SK-N-SH treated with all-trans-retinoic acid at 6 μM for 48 hours (cell line): ENCODE measurements at regions not wholly inside any gene's neighbourhood (a gene's known extent, or its start where the extent isn't known, plus 50 kb on each side); places are given as distances from the start of the nearest gene placed in this dataset.

Experiments
- ATAC-seq: fragments of 200-7000 bp; cut with Tn5 transposase; 3 replicates; pipeline ENCODE4 v1.9.1; 2020; ENCODE audit warnings: mild to moderate bottlenecking, moderate library complexity
- ARNTL ChIP-seq: fragments of 450-650 bp; formaldehyde crosslinking; IDR thresholded peaks from 2 replicates; pipeline ENCODE4 v1.5.0; 2020; ENCODE audit warnings: low read depth, mild to moderate bottlenecking, moderate library complexity, borderline replicate concordance
- BACH2 ChIP-seq: fragments of 250-450 bp; sonication (Bioruptor Pico); IDR thresholded peaks from 2 replicates; pipeline ENCODE4 v1.9.0; 2021; ENCODE audit warnings: mild to moderate bottlenecking, borderline replicate concordance
- CREB5 ChIP-seq: fragments of 250-450 bp; sonication (Bioruptor Pico); IDR thresholded peaks from 2 replicates; pipeline ENCODE4 v1.5.1; 2020; ENCODE audit warnings: low read depth, mild to moderate bottlenecking, moderate library complexity
- CSDC2 ChIP-seq: fragments of 250-450 bp; sonication (Bioruptor Pico); IDR thresholded peaks from 2 replicates; pipeline ENCODE4 v1.5.0; 2020; ENCODE audit warnings: mild to moderate bottlenecking, moderate library complexity
- ESRRG ChIP-seq: fragments of 250-450 bp; sonication (Bioruptor Pico); IDR thresholded peaks from 2 replicates; pipeline ENCODE4 v1.6.1; 2021; ENCODE audit warnings: mild to moderate bottlenecking
- ISL1 ChIP-seq: fragments of 250-450 bp; sonication (Bioruptor Pico); IDR thresholded peaks from 2 replicates; pipeline ENCODE4 v2.1.2; 2022; ENCODE audit warnings: mild to moderate bottlenecking, moderate library complexity
- PATZ1 ChIP-seq: fragments of 250-450 bp; sonication (Bioruptor Pico); IDR thresholded peaks from 2 replicates; pipeline ENCODE4 v1.8.0; 2020; ENCODE audit warnings: mild to moderate bottlenecking, moderate library complexity, borderline replicate concordance
- POU6F1 ChIP-seq: fragments of 250-450 bp; sonication (Bioruptor Pico); IDR thresholded peaks from 2 replicates; pipeline ENCODE4 v1.8.0; 2021; ENCODE audit warnings: low read depth, mild to moderate bottlenecking, moderate library complexity, borderline replicate concordance
- PPARA ChIP-seq: fragments of 250-450 bp; sonication (Bioruptor Pico); IDR thresholded peaks from 2 replicates; pipeline ENCODE4 v1.5.0; 2020; ENCODE audit warnings: mild to moderate bottlenecking, borderline replicate concordance
- RARB ChIP-seq: fragments of 250-450 bp; sonication (Bioruptor Pico); IDR thresholded peaks from 2 replicates; pipeline ENCODE4 v1.8.0; 2021; ENCODE audit warnings: mild to moderate bottlenecking, moderate library complexity
- SNAI2 ChIP-seq: fragments of 250-450 bp; sonication (Bioruptor Pico); IDR thresholded peaks from 2 replicates; pipeline ENCODE4 v1.5.0; 2020; ENCODE audit warnings: mild to moderate bottlenecking, moderate library complexity
- TCF4 ChIP-seq: fragments of 250-450 bp; sonication (Bioruptor Pico); IDR thresholded peaks from 2 replicates; pipeline ENCODE4 v1.8.0; 2021; ENCODE audit warnings: mild to moderate bottlenecking, moderate library complexity, borderline replicate concordance
- TOX ChIP-seq: fragments of 250-450 bp; sonication (Bioruptor Pico); IDR thresholded peaks from 2 replicates; pipeline ENCODE4 v1.8.0; 2021; ENCODE audit warnings: mild to moderate bottlenecking, moderate library complexity, borderline replicate concordance
- TSHZ2 ChIP-seq: fragments of 250-450 bp; sonication (Bioruptor Pico); IDR thresholded peaks from 2 replicates; pipeline ENCODE4 v1.5.0; 2020; ENCODE audit warnings: mild to moderate bottlenecking, moderate library complexity
- ZC3H10 ChIP-seq: fragments of 250-450 bp; sonication (Bioruptor Pico); IDR thresholded peaks from 2 replicates; pipeline ENCODE4 v1.5.1; 2021; ENCODE audit warnings: mild to moderate bottlenecking, moderate library complexity
- ZFP30 ChIP-seq: fragments of 450-650 bp; formaldehyde crosslinking; IDR thresholded peaks from 2 replicates; pipeline ENCODE4 v1.5.0; 2022; ENCODE audit warnings: mild to moderate bottlenecking, moderate library complexity
- ZNF565 ChIP-seq: fragments of 450-650 bp; formaldehyde crosslinking; conservative IDR thresholded peaks from 2 replicates; pipeline ENCODE4 v1.5.0; 2020; ENCODE audit warnings: low read depth, mild to moderate bottlenecking, moderate library complexity

GRCh38 chr6:144944106-144944505 is 659.0 kb downstream of the UTRN start:
- ATAC-seq: no peak
- TF ChIP-seq ZC3H10 (CRISPR knock-in tag): no peak
- TF ChIP-seq PATZ1 (CRISPR knock-in tag): no peak
- no peak for TF ChIP-seq TOX (CRISPR knock-in tag)
- no peak for TF ChIP-seq ZNF565 (CRISPR knock-in tag)
- TF ChIP-seq TSHZ2 (CRISPR knock-in tag): no peak
- TF ChIP-seq SNAI2: no peak
- TF ChIP-seq ESRRG (CRISPR knock-in tag): no peak
- no peak for TF ChIP-seq POU6F1

GRCh38 chr6:144947398-144947976 is 662.4 kb downstream of the UTRN start:
- TF ChIP-seq PATZ1 (CRISPR knock-in tag): no peak
- TF ChIP-seq TOX (CRISPR knock-in tag): no peak
- no peak for TF ChIP-seq PPARA (CRISPR knock-in tag)
- no peak for TF ChIP-seq TCF4
- TF ChIP-seq RARB: no peak
- no peak for TF ChIP-seq TSHZ2 (CRISPR knock-in tag)
- no peak for TF ChIP-seq CREB5 (CRISPR knock-in tag)
- no peak for TF ChIP-seq ZC3H10 (CRISPR knock-in tag)
- no peak for TF ChIP-seq ZFP30 (CRISPR knock-in tag)
- no peak for TF ChIP-seq ISL1 (CRISPR knock-in tag)
- no peak for TF ChIP-seq BACH2
- no peak for TF ChIP-seq POU6F1
- TF ChIP-seq ZNF565 (CRISPR knock-in tag): no peak
- no peak for TF ChIP-seq ESRRG (CRISPR knock-in tag)
- no peak for TF ChIP-seq CSDC2 (CRISPR knock-in tag)
- TF ChIP-seq ARNTL (CRISPR knock-in tag): no peak
- ATAC-seq: no peak
